HL-60 (cell line): ENCODE measurements at regions not wholly inside any gene's neighbourhood (a gene's known extent, or its start where the extent isn't known, plus 50 kb on each side); places are given as distances from the start of the nearest gene placed in this dataset.

Experiments used
- DNase-seq, 2 experiments: peaks; one replicate each; pipeline ENCODE4 v3.0.0-alpha.2; 2010 to 2020; ENCODE audit warnings: low read depth in 1 of 2, low spot score in 1 of 2
- H3K27ac ChIP-seq: fragments of 250-450 bp; sonication (Bioruptor Pico); replicated peaks from 2 replicates; pipeline ENCODE4 v1.5.1; 2020; ENCODE audit warnings: mild to moderate bottlenecking, moderate library complexity
- H3K27me3 ChIP-seq: fragments of 250-450 bp; sonication (Bioruptor Pico); 2 replicates; pipeline ENCODE4 v1.5.1; 2021; ENCODE audit warnings: mild to moderate bottlenecking, moderate library complexity; ENCODE audit not compliant: insufficient read depth, poor library complexity, severe bottlenecking
- H3K4me3 ChIP-seq: replicated peaks from 2 replicates; pipeline ENCODE4 v1.5.1; 2011; ENCODE audit warnings: mild to moderate bottlenecking, control low read depth, low read length; ENCODE audit not compliant: insufficient read depth
- GABPA ChIP-seq: IDR thresholded peaks from 2 replicates; pipeline ENCODE4 v1.6.1; 2012; ENCODE audit warnings: low read depth
- POLR2AphosphoS5 ChIP-seq: IDR thresholded peaks from 2 replicates; pipeline ENCODE4 v1.6.1; 2012; ENCODE audit warnings: low read depth
- REST ChIP-seq: IDR thresholded peaks from 2 replicates; pipeline ENCODE4 v1.6.1; 2012; ENCODE audit warnings: low read depth; ENCODE audit not compliant: insufficient replicate concordance
- SPI1 ChIP-seq: IDR thresholded peaks from 2 replicates; pipeline ENCODE4 v1.6.1; 2012; ENCODE audit warnings: low read depth, mild to moderate bottlenecking, borderline replicate concordance
- TF ChIP-seq, protein P1 (sequence below): IDR thresholded peaks from one replicate; pipeline ENCODE4 v1.5.1; 2011; ENCODE audit warnings: low read length, control low read depth, inconsistent platforms; ENCODE audit not compliant: insufficient read depth

- TF ChIP-seq, protein P1, sequence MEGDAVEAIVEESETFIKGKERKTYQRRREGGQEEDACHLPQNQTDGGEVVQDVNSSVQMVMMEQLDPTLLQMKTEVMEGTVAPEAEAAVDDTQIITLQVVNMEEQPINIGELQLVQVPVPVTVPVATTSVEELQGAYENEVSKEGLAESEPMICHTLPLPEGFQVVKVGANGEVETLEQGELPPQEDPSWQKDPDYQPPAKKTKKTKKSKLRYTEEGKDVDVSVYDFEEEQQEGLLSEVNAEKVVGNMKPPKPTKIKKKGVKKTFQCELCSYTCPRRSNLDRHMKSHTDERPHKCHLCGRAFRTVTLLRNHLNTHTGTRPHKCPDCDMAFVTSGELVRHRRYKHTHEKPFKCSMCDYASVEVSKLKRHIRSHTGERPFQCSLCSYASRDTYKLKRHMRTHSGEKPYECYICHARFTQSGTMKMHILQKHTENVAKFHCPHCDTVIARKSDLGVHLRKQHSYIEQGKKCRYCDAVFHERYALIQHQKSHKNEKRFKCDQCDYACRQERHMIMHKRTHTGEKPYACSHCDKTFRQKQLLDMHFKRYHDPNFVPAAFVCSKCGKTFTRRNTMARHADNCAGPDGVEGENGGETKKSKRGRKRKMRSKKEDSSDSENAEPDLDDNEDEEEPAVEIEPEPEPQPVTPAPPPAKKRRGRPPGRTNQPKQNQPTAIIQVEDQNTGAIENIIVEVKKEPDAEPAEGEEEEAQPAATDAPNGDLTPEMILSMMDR: no peak
- TF ChIP-seq POLR2AphosphoS5 (no peak), GABPA (no peak), REST (no peak), SPI1 (no peak)
- no peak for DNase-seq
- H3K27ac ChIP-seq: no peak overlapping the region
These were observed 62.6 kb upstream of the ESRRB start for GRCh38 chr14:76313303-76313702.

GRCh38 chr14:76313852-76314251 is 62.1 kb upstream of the ESRRB start:
- TF ChIP-seq REST: no peak
- TF ChIP-seq SPI1: no peak
- TF ChIP-seq POLR2AphosphoS5: no peak
- no peak for TF ChIP-seq GABPA
- TF ChIP-seq, protein P1: no peak
- Histone ChIP-seq H3K4me3 (no peak overlapping the region), H3K27me3 (no peaks in the 10 kb centered on the region), H3K27ac (no peak overlapping the region)
- DNase-seq: no peak

More at GRCh38 chr14:76313303-76313702, 62.6 kb upstream of the ESRRB start:
- Histone ChIP-seq H3K27me3 (no peaks in the 10 kb centered on the region), H3K4me3 (no peak overlapping the region)

- TF ChIP-seq, protein P1: no peak
- TF ChIP-seq POLR2AphosphoS5 (no peak), REST (no peak)
- no peak overlapping the region for H3K27ac ChIP-seq
- H3K4me3 ChIP-seq: no peak overlapping the region
- no peaks in the 10 kb centered on the region for H3K27me3 ChIP-seq
- DNase-seq: no peak
These were observed 61.4 kb upstream of the ESRRB start for GRCh38 chr14:76314521-76315034.
